A673 (cell line): ENCODE measurements at regions not wholly inside any gene's neighbourhood (a gene's known extent, or its start where the extent isn't known, plus 50 kb on each side); places are given as distances from the start of the nearest gene placed in this dataset.

Source experiments
- EZH2 ChIP-seq: fragments of 200-600 bp; sonication (generic); IDR thresholded peaks from 2 replicates; pipeline ENCODE4 v1.6.1; 2017; ENCODE audit warnings: borderline replicate concordance, low read depth, mild to moderate bottlenecking, mixed read lengths, antibody characterized with exemption, low read length; ENCODE audit not compliant: poor library complexity, severe bottlenecking
- TF ChIP-seq, protein P1 (sequence below): fragments of 300-800, 200-600 bp; sonication (generic); conservative IDR thresholded peaks from 2 replicates; pipeline ENCODE4 v1.5.1; 2017; ENCODE audit warnings: low read depth, mild to moderate bottlenecking, antibody characterized with exemption, low read length, moderate library complexity, mixed read lengths

DNA sequence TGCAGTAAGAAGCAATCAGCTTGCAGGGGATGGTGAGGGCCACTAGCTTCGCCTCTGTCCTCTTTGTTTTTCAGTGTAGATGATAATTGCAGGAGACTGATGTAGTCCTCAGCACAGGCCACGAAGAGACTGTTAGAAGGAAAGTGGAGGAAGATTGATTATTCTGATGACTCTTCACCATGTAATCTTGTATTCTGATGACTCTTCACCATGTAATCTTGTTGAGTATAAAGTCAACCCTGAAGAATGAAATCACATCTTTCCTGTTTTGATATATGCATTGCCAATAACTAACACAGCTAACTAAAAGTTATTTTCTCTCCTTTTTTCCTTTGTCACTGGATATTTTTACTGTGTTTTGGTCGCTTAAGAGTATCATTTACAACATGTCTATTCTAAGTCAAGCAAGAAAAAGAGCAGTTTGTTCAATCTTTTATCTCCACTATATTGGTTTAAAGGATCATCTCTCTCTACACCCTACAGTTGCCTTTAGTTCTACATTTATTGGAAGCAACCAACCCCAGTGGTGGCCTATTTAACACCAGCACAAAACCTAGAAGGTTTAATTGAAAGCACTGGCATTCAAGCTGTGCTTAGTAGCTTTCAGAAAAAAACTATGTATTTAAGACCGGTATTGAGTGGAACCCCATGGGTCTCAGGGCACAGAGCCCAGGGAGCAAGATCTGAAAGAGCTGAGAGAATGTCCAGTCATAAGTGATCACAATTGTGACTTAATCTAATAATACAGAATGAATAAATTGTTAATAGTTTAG is 107.2 kb upstream of the BTBD3 start:
- TF ChIP-seq, protein P1, sequence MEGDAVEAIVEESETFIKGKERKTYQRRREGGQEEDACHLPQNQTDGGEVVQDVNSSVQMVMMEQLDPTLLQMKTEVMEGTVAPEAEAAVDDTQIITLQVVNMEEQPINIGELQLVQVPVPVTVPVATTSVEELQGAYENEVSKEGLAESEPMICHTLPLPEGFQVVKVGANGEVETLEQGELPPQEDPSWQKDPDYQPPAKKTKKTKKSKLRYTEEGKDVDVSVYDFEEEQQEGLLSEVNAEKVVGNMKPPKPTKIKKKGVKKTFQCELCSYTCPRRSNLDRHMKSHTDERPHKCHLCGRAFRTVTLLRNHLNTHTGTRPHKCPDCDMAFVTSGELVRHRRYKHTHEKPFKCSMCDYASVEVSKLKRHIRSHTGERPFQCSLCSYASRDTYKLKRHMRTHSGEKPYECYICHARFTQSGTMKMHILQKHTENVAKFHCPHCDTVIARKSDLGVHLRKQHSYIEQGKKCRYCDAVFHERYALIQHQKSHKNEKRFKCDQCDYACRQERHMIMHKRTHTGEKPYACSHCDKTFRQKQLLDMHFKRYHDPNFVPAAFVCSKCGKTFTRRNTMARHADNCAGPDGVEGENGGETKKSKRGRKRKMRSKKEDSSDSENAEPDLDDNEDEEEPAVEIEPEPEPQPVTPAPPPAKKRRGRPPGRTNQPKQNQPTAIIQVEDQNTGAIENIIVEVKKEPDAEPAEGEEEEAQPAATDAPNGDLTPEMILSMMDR = no peak
- no peak for TF ChIP-seq EZH2
